ENCODE measurements at regions not wholly inside any gene's neighbourhood (a gene's known extent, or its start where the extent isn't known, plus 50 kb on each side); places are given as distances from the start of the nearest gene placed in this dataset.
A peak's percentile ranks its signal among the peaks of the same experiment; 100 is the strongest.

DNA sequence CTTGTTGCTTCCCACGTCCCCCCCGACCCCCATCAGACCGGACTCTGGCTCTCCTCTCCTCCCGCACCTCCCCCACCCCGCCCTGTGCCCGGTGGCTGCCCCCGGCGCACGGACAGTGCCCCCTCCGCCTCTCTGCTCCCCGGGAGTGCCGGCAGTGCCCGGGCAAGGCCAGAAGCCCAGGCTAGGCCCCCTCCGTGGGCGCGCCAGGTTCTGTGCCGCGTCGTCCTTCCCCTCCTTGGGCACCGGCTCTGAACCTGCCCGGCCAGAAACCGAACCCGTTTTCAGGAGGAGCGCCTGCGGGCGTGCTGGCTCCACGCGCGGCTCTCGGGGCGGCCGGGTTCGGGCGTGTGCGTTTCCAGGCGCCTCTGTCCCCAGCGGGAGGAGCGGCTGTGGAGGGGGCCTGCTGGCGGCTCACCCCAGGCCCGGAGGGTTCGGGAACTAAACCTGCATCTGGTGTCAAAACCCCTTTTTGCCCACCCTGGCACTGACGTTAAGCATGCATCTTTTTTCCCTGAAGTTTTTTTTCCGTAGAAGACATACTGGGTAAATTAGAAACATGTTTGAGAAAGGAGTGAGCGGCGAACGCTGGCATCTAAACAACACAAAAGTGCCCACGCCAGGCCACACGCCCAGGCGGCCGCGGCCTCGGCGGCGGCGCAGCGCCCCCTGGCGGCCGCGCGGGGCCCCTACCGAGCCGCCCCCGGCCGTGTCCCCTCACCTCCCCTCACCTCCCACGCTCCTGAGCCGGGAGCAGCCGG is 123.9 kb upstream of the SLC1A4 start (continued):
- TF ChIP-seq OSR2 (tag by site-specific recombination; IDR thresholded peaks at IDR 0.05), result no peak
- TF ChIP-seq, protein P1, sequence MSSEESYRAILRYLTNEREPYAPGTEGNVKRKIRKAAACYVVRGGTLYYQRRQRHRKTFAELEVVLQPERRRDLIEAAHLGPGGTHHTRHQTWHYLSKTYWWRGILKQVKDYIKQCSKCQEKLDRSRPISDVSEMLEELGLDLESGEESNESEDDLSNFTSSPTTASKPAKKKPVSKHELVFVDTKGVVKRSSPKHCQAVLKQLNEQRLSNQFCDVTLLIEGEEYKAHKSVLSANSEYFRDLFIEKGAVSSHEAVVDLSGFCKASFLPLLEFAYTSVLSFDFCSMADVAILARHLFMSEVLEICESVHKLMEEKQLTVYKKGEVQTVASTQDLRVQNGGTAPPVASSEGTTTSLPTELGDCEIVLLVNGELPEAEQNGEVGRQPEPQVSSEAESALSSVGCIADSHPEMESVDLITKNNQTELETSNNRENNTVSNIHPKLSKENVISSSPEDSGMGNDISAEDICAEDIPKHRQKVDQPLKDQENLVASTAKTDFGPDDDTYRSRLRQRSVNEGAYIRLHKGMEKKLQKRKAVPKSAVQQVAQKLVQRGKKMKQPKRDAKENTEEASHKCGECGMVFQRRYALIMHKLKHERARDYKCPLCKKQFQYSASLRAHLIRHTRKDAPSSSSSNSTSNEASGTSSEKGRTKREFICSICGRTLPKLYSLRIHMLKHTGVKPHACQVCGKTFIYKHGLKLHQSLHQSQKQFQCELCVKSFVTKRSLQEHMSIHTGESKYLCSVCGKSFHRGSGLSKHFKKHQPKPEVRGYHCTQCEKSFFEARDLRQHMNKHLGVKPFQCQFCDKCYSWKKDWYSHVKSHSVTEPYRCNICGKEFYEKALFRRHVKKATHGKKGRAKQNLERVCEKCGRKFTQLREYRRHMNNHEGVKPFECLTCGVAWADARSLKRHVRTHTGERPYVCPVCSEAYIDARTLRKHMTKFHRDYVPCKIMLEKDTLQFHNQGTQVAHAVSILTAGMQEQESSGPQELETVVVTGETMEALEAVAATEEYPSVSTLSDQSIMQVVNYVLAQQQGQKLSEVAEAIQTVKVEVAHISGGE (tag by site-specific recombination; conservative IDR thresholded peaks at IDR 0.05; ENCODE audit: low read depth), result no peak
- no peak; the same call in 1 of the 2 replicates for TF ChIP-seq ZNF777 (tag by site-specific recombination; IDR thresholded peaks at IDR 0.05; ENCODE audit: borderline replicate concordance)
- TF ChIP-seq ZNF76 (tag by site-specific recombination; IDR thresholded peaks at IDR 0.05; ENCODE audit: borderline replicate concordance, low read depth), result no peak
- TF ChIP-seq, protein P2, sequence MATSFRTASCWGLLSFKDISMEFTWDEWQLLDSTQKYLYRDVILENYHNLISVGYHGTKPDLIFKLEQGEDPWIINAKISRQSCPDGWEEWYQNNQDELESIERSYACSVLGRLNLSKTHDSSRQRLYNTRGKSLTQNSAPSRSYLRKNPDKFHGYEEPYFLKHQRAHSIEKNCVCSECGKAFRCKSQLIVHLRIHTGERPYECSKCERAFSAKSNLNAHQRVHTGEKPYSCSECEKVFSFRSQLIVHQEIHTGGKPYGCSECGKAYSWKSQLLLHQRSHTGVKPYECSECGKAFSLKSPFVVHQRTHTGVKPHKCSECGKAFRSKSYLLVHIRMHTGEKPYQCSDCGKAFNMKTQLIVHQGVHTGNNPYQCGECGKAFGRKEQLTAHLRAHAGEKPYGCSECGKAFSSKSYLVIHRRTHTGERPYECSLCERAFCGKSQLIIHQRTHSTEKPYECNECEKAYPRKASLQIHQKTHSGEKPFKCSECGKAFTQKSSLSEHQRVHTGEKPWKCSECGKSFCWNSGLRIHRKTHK (tag by site-specific recombination; IDR thresholded peaks at IDR 0.05), result no peak
- no peak for TF ChIP-seq ZNF549 (tag by site-specific recombination; IDR thresholded peaks at IDR 0.05)
- no peak for TF ChIP-seq ZNF530 (tag by site-specific recombination; IDR thresholded peaks at IDR 0.05; ENCODE audit: low read depth)
- TF ChIP-seq ZNF416 (tag by site-specific recombination; IDR thresholded peaks at IDR 0.05), result no peak
- TF ChIP-seq ZBTB17 (tag by site-specific recombination; IDR thresholded peaks at IDR 0.05), result no peak
- TF ChIP-seq ZNF112 (tag by site-specific recombination; IDR thresholded peaks at IDR 0.05), result no peak
- no peak for TF ChIP-seq GFI1B (tag by site-specific recombination; IDR thresholded peaks at IDR 0.05)
- TF ChIP-seq ZNF324 (tag by site-specific recombination; IDR thresholded peaks at IDR 0.05), result no peak
- no peak for TF ChIP-seq MZF1 (tag by site-specific recombination; IDR thresholded peaks at IDR 0.05; ENCODE audit: borderline replicate concordance)
- TF ChIP-seq HOXA7 (CRISPR knock-in tag; IDR thresholded peaks at IDR 0.05; ENCODE audit: borderline replicate concordance), result no peak
- TF ChIP-seq ZNF843 (tag by site-specific recombination; IDR thresholded peaks at IDR 0.05), result no peak
- no peak for TF ChIP-seq YY1 (tag by site-specific recombination; IDR thresholded peaks at IDR 0.05)
- no peak for TF ChIP-seq ZNF791 (tag by site-specific recombination; IDR thresholded peaks at IDR 0.05)
- no peak for TF ChIP-seq ZNF629 (tag by site-specific recombination; IDR thresholded peaks at IDR 0.05)
- TF ChIP-seq ZNF558 (tag by site-specific recombination; IDR thresholded peaks at IDR 0.05), result no peak
- TF ChIP-seq, protein P3, sequence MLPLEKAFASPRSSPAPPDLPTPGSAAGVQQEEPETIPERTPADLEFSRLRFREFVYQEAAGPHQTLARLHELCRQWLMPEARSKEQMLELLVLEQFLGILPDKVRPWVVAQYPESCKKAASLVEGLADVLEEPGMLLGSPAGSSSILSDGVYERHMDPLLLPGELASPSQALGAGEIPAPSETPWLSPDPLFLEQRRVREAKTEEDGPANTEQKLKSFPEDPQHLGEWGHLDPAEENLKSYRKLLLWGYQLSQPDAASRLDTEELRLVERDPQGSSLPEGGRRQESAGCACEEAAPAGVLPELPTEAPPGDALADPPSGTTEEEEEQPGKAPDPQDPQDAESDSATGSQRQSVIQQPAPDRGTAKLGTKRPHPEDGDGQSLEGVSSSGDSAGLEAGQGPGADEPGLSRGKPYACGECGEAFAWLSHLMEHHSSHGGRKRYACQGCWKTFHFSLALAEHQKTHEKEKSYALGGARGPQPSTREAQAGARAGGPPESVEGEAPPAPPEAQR (tag by site-specific recombination; IDR thresholded peaks at IDR 0.05), result no peak
- TF ChIP-seq, protein P4, sequence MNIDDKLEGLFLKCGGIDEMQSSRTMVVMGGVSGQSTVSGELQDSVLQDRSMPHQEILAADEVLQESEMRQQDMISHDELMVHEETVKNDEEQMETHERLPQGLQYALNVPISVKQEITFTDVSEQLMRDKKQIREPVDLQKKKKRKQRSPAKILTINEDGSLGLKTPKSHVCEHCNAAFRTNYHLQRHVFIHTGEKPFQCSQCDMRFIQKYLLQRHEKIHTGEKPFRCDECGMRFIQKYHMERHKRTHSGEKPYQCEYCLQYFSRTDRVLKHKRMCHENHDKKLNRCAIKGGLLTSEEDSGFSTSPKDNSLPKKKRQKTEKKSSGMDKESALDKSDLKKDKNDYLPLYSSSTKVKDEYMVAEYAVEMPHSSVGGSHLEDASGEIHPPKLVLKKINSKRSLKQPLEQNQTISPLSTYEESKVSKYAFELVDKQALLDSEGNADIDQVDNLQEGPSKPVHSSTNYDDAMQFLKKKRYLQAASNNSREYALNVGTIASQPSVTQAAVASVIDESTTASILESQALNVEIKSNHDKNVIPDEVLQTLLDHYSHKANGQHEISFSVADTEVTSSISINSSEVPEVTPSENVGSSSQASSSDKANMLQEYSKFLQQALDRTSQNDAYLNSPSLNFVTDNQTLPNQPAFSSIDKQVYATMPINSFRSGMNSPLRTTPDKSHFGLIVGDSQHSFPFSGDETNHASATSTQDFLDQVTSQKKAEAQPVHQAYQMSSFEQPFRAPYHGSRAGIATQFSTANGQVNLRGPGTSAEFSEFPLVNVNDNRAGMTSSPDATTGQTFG (tag by site-specific recombination; IDR thresholded peaks at IDR 0.05; ENCODE audit: borderline replicate concordance), result no peak
- TF ChIP-seq ZNF404 (tag by site-specific recombination; IDR thresholded peaks at IDR 0.05), result no peak
- no peak for TF ChIP-seq PRDM1 (tag by site-specific recombination; IDR thresholded peaks at IDR 0.05)
- TF ChIP-seq, protein P5, sequence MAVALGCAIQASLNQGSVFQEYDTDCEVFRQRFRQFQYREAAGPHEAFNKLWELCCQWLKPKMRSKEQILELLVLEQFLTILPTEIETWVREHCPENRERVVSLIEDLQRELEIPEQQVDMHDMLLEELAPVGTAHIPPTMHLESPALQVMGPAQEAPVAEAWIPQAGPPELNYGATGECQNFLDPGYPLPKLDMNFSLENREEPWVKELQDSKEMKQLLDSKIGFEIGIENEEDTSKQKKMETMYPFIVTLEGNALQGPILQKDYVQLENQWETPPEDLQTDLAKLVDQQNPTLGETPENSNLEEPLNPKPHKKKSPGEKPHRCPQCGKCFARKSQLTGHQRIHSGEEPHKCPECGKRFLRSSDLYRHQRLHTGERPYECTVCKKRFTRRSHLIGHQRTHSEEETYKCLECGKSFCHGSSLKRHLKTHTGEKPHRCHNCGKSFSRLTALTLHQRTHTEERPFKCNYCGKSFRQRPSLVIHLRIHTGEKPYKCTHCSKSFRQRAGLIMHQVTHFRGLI (tag by site-specific recombination; IDR thresholded peaks at IDR 0.05), result 0 out of 2 replicates have a peak, but pooled peaks have one; percentile 44
- no peak for TF ChIP-seq ZNF785 (tag by site-specific recombination; IDR thresholded peaks at IDR 0.05)
- no peak for TF ChIP-seq ZFP41 (tag by site-specific recombination; IDR thresholded peaks at IDR 0.05; ENCODE audit: borderline replicate concordance)
- TF ChIP-seq, protein P6, sequence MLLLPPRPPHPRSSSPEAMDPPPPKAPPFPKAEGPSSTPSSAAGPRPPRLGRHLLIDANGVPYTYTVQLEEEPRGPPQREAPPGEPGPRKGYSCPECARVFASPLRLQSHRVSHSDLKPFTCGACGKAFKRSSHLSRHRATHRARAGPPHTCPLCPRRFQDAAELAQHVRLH (tag by site-specific recombination; IDR thresholded peaks at IDR 0.05), result no peak
- TF ChIP-seq ZNF664 (tag by site-specific recombination; IDR thresholded peaks at IDR 0.05), result no peak
- TF ChIP-seq ZBTB21 (tag by site-specific recombination; IDR thresholded peaks at IDR 0.05), result no peak

Data from HEK293 (cell line).